GF-D8 (cell line): ENCODE measurements at regions not wholly inside any gene's neighbourhood (a gene's known extent, or its start where the extent isn't known, plus 50 kb on each side); places are given as distances from the start of the nearest gene placed in this dataset.
"Not testable (repeated sequence)": the region's sequence is repeated elsewhere in the genome, so short reads cannot be mapped to it uniquely, and the experiment has no call there.

Source experiments
- DNase-seq: peaks from one replicate; lab custom pipeline; 2025; lab: John Stamatoyannopoulos, UW

DNA sequence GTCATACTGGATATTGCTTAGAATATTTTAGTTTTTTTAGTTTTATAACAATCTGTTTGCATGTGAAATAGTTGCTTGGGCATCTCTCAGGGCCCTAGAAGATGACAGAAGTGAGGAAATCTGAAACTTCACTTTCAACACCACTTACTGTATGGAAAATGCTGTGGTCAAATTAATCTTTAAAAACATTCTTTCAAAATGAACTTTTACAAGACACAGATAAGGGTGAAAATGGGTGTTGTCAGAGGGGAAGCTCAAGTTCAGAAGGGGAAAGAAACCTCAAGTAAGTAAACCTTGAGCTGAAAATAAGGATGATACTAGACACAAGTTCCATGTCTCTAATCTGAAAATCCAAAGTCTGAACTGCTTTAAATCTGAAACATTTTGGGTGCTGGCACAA lies 1840.1 kb upstream of the RAG2 start:
- DNase-seq, result no peak

DNA sequence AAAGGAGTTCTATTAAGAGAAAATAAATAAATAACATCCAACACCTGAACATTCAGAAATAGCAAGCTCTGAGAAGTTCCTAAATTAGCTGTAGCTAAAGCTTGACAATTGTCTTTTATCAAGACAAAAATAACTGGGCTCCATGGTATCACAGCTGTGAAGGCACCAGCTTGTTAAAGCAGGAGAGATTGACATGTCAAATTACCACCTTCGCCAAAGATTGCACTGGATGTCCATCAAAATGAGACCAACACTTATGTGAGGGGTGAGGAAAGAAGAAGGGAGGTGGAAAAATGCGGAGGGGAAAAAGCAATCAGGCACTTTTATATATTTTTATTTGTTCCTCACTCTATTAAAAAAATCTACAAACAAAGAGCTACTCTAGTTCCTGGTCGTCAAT lies 1827.5 kb upstream of the RAG2 start:
- no peak for DNase-seq

DNA sequence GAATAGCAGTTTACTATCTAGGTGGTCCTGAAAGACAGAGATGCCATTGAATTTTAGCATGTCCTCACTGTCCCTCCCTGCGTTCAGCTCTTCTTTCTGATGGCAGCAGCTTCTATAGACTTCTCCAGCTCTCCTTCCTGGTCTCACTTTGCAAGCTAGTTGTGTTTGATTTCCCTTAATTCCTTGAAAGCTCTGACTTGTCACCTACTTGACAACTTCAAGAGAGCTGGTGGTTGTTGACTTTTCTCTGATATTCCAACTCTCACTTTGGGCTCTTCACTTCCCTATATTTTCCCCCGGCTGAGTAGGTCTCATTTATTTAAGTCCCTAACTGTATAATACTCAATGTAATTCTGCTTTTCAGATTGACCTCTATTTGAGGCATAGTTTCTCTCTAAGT lies 1825.0 kb upstream of the RAG2 start:
- DNase-seq, result no peak

DNA sequence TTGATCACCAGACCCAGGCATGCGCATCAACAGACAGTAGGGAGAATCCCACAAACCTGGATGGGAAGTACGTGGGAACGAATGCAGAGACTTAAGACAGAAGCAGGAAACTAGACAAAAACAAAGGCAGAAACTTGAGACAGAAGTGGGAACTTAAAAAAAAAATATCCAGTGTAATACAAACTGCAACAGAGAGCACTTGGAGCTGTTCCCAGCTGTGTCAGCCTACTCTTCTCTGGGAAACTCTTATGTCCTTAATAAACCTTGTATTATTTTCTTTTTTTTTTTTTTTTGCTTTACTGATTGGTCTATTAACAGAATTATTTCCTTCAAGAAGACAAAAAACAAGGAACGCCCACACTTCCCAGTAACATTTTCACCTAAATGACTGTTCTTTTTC lies 1818.1 kb upstream of the RAG2 start:
- no peak for DNase-seq

DNA sequence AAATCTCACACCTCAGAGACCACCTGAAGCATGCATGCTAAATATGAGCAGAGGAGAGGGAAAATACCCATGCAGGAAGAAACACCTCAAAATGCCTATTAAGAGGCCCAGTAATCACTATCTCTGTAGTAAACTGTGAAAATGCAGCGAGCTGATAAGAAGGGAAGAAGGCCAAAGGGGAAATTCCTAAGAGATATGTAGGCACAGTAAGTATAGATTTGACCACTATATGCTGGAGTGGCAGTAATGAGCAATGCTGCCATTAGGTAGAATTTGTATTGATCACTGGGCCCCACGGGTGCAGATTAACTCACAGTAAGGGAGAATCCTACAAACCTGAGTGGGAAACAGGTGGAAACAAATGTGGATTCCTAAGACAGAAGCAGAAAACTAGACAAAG lies 1813.1 kb upstream of the RAG2 start:
- DNase-seq, result no peak

DNA sequence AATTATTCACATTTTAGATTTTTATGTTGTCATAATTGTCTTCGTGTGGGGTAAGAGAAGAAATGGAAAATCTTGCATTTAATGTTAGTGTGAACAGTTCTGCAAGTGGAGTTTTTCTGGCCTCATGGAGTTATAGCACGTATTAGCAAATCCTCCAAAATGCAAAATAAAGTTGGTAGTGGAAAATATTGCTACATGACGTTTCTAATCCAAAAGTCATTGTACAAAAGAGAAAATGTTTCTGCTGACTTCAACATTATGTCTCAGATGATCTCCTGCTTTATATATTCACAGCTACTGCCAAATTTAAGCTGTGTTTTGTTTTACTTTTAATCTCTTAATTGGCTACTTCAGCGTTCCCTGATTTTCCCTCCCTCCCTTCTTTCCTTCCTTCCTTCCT lies 1804.0 kb upstream of the RAG2 start:
- no peak for DNase-seq

DNA sequence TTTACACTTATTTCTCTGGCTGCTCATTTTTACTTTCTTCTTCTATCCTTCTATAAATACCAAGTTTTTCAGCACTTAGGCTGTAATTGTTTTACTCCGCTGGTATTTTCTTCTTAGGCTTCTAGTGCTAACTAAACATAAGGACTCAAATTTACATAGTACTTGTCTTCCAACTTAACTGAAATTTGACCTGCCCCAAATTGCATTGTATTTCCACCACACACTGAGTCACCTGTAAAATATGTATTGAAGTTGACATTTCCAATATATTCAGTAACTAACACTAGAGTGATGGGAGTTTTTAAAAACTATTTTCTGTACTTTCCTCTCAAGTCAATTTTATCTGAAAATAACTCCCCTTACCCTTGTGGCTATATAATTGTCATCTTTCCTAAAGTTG lies 1794.1 kb upstream of the RAG2 start:
- no peak for DNase-seq

DNA sequence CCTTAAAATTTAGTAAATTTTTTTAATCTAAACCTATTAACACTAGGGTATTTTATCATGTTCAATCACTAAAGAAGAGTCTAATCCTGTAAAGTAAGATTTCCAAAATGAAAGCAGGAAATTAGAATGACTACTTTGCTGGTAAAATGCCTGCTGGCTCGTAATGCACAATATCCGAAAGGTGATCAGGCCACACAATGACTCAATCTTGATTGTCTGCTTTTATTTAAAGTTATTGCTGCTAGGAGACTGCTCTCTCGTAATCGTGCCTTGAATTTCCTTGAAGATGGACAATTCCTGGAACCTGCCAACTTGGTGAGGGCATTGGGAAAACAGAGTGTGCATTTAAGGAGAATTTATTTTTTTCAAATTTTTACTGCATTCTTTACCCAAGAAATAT lies 1786.5 kb upstream of the RAG2 start:
- no peak for DNase-seq

DNA sequence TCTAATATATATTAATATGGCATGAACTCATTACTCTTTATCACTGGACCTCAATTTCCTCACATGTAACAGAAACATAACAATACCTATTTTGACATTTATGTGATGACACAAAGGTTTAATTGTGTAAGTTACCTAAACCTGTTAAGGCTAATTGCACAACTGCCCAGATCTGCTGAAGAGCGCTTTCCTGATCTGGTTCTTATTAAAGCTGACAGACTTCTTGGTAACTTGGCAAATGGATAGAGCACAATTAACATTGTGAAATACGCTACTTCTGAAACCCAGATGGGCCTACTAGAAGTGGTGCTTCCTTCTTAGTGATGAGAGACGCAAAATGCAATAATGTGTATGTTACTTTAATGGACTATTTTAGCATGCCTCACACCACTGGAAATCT lies 1767.2 kb upstream of the RAG2 start:
- DNase-seq, result no peak

DNA sequence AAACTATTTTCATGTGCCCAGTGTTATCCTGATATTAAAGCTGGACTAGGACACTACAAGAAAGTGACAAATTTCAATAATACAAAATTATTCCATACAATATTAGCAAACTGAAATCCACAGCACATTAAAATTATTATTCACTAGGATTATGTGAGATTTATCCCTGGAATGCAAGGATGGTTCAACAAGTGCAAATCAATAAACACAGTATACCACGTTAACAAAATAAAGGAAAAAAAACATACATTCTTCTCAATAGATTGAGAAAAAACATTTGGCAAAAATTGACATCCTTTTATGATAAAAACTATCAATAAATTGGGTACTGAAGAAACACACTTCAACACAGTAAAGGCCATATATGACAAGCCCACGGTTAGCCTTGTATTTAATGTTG lies 1758.2 kb upstream of the RAG2 start:
- DNase-seq, result no peak

DNA sequence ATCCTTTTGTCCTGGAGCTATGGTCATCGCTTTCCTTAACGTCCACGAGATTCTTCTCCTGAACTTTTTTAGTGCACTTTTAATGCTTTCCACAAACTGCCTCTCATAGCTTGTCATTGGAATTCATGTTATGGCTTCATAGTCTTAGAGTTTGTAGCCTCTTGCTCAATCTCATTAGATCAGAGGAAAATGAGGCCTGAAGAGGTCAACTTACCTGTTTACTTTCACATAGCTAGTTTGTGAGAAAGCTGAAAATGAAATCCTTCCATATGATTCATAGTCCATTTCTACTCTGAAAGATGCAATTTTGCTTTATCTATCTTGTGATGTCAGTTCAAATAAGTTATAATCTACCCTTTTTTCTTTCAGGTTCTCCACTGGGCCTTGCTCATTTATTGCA lies 1747.2 kb upstream of the RAG2 start:
- DNase-seq, result no peak

DNA sequence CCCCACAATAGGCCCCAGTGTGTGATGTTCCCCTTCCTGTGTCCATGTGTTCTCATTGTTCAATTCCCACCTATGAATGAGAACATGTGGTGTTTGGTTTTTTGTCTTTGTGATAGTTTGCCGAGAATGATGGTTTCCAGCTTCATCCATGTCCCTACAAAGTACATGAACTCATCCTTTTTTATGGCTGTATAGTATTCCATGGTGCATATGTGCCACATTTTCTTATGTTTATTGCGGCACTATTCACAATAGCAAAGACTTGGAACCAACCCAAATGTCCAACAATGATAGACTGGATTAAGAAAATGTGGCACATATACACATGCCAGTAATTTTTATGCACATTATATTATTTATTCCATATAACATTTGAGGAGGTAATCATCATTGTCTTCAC lies 1743.6 kb upstream of the RAG2 start:
- DNase-seq, result not testable (repeated sequence)

DNA sequence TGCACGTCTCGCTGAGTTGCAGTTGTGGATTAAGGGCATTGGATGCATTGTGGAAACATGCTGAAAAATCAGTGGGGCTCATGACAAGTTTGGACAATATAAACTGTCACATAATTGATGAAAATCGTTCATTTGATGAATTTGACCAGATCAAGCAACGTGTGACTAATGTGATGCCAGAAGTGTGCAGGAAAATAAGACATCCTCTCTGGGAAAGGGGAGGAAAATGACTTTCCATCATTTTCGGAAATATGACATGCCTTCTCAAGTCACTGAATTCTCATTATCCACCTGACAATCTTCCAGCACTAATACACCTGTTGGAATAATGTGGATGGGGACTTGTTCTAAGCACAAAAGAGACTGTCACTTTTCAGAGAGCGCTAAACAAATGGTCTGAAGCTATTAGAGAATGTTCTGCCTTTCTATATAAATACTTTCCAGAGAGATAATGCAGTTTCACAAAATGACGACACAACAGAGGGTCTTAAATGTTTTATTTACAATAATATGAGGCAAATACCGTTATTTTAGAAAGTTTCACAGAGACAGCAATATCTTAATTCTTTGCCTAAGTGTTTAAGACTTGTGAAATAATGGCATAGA lies 1741.9 kb upstream of the RAG2 start:
- DNase-seq, result no peak

DNA sequence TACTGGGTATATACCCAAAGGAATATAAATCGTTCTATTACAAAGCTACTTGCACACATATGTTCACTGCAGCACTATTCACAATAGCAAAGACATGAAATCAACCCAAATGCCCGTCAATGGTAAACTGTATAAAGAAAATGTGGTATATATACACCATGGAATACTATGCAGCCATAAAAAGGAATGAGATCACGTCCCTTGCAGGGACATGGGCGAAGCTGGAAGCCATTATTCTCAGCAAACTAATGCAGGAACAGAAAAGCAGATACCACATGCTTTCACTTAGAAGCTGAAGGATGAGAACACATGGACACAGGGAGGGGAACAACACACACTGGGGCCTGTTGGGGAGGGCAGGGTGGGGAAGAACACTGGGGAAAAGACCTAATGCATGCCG lies 1740.0 kb upstream of the RAG2 start:
- not testable (repeated sequence) for DNase-seq

DNA sequence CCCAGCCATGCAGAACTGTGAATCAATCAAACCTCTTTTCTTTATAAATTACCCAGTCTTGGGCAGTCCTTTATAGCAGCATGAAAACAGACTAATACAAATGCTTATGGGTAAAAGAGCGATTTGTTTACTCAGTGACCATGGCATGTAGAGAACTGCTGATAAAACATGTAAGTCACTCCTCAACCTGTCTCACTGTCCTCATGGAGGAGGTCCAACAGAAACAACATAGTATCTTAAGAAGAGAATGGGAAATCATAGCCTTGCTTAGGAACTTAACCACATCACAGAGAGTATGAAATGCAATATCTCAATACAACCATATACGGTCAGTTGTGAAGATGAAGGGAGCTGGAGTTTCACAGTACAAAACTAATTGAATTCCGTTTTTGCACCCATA lies 1734.0 kb upstream of the RAG2 start:
- no peak for DNase-seq

DNA sequence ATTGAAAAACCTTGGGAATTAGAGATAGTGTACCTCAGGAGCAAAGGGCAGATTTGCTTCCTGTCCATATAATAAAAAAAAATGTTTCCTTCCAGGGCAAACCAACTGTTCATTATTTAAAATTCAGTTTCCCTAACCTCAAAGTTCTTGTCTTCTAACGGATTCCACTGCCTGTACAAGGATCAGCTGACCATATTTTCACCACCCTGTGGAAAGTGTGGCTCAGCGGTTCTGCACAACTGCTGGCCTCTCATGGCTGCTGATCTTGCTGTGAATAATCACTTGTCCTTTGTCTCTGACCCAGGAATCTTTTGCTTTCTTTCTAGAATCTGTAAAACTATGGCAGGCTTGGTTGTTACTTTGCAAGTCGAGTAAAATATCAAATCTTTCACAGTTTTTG lies 1732.5 kb upstream of the RAG2 start:
- DNase-seq, result no peak

DNA sequence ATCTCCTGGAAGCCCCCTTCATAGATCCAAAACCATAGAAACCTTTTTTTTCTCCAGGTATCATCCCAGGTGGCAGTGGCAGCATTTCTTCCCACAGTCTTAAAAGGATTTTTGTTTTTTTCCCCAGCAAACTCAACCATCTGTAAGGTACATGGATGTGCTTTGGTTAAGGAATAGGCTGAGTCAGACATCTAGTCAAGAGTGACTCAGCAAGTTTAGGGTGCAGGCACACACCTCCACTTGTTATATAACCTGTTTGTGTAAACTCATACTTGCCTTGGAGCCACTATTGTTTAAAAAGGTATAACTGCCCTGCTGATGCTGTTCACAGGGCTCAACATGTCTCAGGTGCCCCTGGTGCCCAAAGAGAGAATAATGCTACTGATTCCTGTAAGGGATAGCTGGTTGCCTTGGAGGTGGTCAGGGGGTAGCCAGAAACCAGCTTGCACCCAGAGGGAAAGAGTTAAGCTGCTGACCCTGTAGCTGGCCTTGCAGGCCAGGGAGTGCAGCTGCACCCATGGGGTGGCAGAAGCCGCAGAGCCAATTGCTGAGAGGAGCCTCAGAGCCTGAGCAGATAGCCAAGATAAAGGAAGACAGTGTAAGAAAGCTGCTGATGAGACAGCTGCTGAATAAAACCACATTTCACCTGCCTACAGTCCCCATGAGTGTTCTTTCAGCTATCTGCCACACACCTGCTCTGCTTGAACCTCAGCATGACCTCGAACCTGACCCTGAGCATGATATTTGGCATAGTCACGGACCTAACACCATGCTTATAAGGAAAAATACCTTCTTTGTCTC lies 1726.1 kb upstream of the RAG2 start:
- DNase-seq, result no peak

DNA sequence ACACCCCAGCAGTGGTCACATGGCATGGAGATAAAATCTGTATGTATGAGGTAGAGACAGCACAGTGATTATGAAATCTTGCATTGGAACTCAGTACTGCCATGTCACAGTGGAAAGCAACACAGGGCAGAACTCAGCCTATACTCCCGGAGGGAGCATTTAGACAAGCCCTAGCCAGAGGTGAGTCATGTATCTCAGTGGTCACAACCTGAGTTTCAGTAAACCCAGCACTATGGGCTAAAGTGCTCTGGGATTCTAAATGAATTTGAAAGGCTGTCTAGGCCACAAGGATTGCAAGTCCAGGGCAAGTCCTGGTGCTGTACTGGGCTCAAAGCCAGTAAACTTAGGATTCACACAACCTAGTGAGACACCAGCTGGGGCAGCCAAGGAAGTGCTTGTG lies 1717.1 kb upstream of the RAG2 start:
- no peak for DNase-seq

DNA sequence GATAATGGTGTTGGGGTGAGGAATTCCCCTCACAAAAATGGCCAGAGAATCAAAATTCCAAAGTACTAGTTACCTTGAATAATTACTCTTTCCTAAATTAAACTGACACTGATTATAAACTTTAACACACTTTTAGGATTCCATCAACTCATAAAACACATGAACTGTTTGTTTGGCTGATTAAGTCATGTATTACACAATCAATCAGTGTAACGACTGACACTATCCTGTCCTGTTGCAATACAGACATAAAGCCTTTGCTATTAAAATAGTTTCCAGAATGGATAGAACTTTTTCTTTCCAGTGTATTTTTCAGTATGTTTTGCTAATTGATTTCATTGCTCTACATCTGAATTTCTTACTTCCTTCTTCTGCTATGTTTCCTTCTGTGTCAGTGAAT lies 1709.4 kb upstream of the RAG2 start:
- no peak for DNase-seq

DNA sequence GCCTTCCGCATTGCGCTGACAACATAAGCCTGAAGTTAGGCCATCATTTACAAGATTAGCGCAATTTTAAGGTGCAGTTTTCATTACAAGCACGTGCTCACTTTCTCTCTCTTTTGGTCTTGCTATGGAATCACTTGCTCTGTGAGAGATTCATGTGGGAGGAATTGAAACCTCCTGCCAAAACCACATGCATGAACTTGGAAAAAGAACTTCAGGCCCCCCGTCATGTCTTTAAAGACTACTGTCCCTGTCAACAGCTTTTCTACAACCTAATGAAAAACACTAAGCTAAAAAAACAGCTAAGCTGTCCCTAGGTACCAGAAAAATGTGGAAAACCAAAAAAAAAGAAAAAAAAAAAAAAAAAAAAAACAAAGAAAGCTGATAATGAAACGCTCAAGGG lies 1707.6 kb upstream of the RAG2 start:
- DNase-seq, result no peak

DNA sequence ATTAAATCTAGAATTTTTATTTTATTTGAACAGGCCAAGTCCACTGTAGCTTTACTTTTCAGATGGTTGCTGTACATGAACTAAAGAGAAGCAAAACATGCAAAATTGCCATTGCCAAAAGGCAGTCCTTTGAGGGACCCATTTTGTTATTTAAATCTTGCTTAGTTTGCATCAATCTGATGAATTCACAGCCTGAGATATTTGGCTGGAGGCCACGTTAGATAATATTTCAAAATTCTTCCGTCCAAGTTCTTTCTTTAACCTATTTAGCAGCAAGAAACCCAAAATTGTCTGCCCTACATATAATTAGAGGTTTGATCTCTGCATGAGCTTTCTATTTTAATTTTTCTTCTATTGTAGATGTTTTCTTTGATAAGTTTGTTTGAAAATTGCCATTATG lies 1706.9 kb upstream of the RAG2 start:
- DNase-seq, result no peak

DNA sequence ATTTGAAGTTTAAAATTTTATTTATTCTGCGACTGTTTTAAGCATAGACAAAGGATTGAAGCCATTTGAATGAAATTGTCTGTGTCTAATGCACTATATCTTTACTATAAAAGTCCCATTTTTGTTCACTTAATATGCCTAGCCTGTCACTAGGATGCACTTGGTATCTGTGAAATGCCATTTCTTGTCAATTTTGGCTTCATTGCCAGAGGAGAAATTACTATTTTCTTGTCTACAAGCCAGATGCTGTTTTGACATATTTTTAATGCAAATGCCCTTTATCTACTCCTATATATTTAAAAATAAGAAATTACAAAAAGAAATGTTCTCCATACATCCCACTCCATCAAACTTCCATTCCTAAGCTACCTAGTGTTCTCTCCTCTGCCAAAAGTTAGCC lies 1704.5 kb upstream of the RAG2 start:
- DNase-seq, result no peak

DNA sequence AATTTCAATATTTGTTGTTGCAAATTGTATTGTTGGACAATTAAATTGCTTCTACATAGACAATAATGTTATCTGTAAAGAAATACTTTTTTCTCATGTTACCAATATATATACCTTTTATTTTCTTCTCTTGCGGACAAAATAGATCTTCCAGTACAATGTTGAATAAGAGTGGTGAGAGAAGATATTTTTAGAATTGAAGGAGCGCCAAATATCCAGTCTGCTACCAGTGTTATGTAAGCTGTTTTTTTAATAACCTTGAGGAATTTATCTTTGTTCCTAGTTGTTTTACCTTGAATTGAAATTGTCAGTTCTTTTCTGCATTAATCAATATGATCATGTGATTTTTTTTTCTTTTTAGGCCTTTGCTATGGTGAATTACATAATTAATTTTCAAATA lies 1702.5 kb upstream of the RAG2 start:
- no peak for DNase-seq

DNA sequence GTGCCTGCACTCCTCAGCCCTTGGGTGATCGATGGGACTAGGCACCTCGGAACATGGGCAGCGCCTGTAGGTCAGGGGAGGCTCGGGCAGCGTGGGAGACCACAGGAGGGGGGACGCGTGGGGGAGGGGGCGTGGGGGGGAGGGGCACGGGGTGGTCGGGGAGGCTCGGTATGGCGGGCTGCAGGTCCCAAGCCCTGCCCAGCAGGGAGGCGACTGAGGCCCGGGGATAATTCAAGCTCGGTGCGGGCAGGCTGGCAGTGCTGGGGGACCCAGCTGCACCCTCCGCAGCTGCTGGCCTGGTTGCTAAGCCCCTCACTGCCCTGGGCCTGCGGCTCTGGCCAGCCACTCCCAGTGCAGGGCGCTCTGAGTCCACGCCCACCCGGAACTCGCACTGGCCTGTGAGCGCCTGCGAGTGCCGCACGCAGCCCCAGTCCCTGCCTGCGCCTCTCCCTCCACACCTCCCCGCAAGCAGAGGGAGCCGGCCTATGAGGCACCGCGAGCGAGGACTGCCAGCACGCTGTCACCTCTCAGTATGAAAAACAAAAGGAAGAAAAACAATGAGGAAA lies 1698.3 kb upstream of the RAG2 start:
- DNase-seq, result no peak
